T-helper 1 cell treated with Interleukin-12 subunit alpha and Interleukin-12 subunit beta and Interleukin-4 antibody, amounts not matched to agents 30 ng/mL and 1 ng/mL, for 36 hours (primary cell): ENCODE measurements at regions not wholly inside any gene's neighbourhood (a gene's known extent, or its start where the extent isn't known, plus 50 kb on each side); places are given as distances from the start of the nearest gene placed in this dataset.
"Not testable (repeated sequence)": the region's sequence is repeated elsewhere in the genome, so short reads cannot be mapped to it uniquely, and the experiment has no call there.

ENCODE experiments used
- intact Hi-C: fragments of 100-400 bp; cut with micrococcal nuclease; formaldehyde crosslinking; loops from one replicate; pipeline ENCODE4 v1.15.1; 2024

DNA sequence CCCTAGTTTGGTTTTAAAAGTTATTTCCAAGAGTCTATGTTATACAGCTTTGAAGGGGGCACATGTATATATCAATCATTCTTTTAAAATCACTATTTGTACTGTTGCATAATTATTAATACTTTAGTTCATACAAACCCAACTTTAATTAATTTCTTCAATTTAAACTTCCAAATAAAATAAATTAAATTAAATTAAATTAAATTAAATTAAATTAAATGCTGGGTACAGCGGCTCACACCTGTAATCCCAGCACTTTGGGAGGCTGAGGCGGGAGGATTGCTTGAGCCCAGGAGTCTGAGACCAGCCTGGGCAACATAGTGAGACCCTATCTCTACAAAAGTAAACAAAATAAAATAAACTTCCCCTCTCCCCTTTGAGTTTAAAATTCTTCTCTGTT lies 98.9 kb upstream of the MYO10 start:
- intact Hi-C loops: not testable (repeated sequence)

DNA sequence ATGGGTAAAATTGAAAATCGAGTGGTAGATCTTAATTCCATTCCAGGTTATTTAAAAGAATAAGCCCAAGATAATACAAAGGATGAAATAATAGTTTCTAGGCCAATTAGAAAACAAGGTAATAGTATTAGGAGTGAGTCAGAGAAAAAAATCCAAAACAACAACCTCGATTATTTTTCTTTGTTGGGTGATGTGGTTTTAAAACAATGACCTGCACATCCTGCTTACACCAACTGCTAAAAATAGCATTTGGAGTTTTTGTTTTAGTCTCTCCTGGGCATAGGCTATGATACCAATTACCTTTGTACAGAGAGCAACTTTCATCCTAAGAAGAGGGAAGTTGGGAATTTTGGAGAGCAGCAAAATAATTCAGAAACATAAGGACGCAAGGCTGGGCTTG lies 101.7 kb upstream of the MYO10 start:
- intact Hi-C loops: no loop called here

DNA sequence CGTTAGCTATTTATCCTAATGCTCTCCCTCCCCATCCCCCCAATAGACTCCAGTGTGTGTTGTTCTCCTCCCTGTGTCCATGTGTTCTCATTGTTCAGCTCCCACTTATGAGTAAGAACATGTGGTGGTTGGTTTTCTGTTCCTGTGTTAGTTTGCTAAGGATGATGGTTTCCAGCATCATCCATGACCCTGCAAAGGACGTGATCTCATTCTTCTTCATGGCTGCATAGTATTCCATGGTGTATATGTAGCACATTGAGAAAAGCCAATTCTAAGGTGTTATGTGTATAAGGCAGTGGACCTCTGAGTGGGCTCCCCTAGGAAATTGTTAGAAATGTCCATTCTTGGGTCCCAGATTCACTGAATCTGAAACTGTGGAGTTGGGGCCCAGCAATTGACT lies 103.1 kb upstream of the MYO10 start:
- intact Hi-C loops: no loop called here

DNA sequence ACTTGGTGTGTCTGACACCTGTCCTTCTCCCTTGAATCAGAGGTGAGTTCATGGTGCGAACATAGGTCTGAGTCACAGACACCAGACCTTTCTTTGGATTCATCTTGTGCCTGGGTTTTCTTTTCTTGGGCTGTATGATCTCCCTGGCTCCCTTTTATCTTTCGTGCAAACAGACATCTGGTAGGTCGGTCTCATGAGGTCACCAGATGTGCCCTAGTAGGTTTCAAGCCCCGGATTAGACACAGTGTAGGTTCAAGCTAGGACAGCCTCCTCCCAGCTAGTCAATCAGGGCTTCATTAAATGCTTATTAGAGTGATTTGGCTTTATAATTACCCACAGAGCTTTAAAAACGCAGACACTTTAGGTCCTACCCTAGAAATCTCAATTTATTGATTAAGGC lies 106.0 kb upstream of the MYO10 start:
- intact Hi-C loops: no loop called here

DNA sequence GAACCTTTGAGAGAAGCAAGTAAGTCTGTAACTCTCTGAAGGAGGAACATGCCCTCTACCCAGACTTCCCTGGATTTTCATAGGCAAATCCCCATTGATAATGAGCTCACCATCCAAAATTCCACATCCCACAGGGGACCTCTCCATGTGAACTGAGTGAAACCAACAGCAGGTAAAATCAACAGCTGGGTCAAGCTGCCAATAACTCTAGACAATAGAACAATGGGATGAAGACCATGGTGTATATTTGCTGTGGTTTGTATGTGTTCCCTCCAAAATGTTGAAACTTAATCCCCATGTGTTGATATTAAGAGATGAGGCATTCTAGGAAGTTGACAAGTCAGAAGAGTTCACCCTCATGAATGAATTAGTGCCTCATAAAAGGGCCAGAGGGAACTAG lies 110.2 kb upstream of the MYO10 start:
- intact Hi-C loops: no loop called here

DNA sequence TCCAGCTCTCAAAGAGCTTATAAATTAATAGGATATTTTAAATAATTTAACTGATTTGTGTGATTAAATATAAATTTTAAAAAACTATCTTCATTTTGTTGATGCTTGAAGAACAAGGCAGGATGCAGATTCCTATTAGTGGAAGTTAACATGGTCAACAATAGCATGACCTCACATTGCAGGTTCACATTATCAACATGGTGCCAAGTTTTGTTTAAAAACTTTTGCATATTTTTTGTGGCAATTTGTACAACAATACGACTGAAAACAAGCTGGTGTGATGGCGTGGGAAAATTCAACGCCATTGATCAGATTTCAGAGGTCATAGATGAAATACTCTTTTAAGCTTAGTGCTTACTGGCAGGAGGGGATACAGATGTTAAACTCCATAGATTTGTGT lies 114.1 kb upstream of the MYO10 start:
- intact Hi-C loops: no loop called here

DNA sequence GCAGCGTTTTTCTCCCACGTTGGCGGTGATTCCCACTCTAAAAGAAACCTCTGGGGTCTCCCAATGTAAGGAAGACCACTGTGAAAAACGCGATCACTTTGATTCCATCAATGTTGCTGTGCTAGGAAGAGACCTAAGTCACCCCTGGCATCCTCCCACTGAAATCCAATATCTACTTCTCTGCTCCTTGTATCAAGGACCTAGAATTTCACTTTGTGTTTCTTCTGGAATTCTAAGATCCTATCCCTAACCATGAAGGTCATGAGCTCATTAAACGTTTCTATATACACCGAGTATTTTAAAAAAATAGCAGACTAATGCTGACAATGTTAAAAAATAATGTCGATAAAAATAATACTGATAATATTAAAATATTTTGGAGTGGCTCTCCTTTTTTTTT lies 118.8 kb upstream of the MYO10 start:
- intact Hi-C loops: no loop called here

DNA sequence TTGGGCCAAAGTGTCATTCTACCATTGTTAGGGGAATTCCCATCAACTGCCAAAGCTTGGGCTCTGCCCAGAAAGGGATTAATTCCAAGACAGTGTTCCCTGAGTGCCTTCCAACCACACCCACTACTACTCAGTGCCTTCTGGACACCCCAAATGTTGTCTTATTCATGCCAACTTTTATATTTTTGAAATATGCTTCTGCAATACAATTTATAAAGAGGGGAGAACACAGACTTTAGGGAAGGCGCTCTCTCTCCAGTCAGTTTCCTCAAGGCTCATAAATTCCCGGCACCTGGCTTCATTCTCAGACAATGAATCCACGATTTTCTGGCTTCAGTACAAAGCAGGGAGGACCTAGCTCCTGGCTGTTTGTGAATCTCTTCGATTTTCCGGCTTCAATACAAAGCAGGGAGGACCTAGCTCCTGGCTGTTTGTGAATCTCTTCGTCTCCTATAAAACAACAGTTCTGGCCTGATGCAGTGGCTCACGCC lies 120.1 kb upstream of the MYO10 start:
- intact Hi-C loops: no loop called here

DNA sequence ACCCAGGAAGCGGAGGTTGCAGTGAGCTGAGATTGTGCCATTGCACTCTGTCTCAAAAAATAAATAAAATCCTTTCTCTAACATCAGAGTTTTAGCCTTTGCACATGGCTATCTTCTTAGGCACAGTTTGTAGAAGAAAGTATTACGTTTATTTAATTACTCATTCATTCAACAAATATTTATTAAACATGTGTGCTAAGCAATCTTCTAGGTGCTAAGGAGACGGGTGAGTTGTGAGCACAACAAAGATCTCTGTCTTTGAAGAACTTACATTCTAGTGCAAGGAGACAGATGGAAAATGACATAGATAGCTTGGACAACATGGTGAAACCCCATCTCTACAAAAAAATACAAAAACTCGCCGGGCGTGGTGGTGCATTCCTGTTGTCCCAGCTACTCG lies 122.3 kb upstream of the MYO10 start:
- intact Hi-C loops: no loop called here

DNA sequence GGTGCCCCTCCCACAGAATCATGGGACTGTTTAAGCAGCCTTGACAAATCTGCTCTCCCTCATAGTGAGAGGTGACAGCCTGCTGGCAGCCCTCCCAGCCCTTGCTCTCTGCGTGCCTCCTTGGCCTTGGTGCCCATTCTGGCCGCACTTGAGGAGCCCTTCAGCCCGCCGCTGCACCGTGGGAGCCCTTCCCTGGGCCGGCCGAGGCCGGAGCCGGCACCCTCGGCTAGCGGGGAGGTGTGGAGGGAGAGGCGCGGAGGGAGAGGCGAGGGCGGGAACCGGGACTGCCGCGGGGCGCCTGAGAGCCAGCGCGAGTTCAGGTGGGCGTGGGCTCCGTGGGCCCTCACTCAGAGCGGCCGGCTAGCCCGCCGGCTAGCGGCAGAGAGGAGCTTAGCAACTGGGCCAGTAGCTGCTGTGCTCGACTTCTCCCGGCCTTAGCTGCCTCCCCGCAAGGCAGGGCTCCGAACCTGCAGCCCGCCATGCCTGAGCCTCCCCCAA lies 125.9 kb upstream of the MYO10 start:
- intact Hi-C loops: no loop called here

DNA sequence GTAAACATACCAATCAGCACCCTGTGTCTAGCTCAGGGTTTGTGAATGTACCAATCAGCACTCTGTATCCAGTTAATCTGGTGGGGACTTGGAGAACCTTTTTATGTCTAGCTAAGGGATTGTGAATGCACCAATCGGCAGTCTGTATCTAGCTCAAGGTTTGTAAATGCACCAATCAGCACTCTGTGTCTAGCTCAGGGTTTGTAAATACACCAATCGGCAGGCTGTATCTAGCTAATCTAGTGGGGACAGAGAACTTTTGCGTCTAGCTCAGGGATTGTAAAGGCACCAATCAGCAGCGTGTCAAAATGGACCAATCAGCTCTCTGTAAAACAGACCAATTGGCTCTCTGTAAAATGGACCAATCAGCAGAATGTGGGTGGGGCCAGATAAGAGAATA lies 126.7 kb upstream of the MYO10 start:
- intact Hi-C loops: not testable (repeated sequence)

DNA sequence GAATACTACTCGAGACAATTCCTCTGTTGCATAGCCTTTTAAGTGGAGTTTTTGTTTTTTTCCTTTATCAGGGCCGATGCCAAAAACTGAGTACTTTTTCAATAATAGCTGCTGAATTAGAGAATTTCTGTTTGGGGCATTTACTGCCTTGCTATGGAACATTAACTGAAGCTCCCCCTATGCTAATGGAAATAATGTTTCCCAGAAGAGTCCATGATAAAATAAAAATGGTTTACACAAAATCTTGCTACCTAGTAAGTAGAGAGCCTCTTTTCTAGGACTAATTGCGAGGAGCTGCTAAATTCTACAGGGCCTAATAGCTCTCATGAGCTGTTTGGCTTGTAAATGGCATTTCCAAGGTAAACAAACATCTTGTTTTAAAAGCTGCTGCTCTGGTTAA lies 128.2 kb upstream of the MYO10 start:
- intact Hi-C loops: no loop called here

DNA sequence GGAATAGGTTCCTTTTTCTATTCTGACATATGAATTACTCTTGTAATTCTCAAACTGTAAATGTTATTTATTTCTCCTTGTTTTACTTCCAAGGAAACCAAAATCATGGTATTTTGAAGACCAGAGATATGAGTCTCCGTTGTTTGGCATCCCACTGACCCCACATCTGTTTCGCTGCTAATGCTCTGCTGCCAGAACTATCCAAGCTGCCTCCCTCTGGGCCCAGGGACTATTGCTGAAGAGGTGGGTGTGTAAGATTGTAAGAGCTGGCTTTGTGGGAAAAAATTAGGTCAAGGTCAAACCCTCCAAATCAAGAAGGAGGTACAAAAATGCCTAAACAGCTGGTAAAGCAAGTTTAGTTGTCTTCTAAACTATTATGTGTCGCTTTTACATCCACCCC lies 129.4 kb upstream of the MYO10 start:
- intact Hi-C loops: no loop called here

DNA sequence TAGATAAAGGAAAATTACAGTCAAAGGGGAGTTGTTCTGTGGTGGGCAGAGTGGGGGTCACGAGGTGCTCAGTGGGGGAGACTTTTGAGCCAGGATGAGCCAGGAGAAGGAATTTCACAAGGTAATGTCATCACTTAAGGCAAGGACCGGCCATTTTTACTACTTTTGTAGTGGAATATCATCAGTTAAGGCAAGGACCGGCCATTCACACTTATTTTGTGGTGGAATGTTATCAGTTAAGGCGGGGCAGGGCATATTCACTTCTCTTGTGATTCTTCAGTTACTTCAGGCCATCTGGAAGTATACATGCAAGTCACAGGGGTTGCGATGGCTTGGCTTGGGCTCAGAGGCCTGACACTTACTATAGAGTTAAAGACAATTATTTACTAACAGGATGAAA lies 129.9 kb upstream of the MYO10 start:
- intact Hi-C loops: not testable (repeated sequence)

DNA sequence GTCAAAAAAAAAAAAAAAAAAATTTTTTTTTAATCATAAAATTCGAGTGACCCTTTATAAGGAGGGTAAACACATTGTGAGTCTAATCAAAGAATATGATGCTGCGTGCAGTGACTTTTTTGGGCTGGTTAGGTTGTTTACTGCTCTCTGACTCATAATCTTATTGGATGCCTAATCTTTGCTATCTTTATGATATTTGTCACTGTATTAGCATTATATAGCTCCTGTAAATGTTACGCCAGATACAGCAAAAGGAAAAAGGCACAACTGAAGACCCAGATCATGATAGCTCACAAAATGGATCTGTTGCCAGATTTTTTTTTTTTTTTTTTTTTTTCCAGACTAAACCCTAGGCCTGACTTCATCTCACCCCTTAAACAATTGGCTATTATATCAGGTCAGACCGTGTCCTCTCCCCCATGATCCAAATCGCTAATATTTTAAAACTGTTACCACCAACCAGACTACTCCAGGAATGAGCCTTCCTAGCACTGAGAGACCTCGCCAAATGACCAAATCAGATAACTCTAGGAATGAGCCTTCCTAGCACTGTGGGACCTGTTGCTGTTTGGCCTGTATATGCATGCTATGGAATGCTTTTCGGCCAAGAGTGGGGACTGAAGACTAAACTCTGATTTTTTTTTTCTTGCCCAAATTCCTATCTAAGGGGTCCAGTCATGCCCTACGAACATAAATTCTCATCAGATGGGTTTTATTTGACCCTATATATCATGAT lies 131.7 kb upstream of the MYO10 start:
- intact Hi-C loops: no loop called here

DNA sequence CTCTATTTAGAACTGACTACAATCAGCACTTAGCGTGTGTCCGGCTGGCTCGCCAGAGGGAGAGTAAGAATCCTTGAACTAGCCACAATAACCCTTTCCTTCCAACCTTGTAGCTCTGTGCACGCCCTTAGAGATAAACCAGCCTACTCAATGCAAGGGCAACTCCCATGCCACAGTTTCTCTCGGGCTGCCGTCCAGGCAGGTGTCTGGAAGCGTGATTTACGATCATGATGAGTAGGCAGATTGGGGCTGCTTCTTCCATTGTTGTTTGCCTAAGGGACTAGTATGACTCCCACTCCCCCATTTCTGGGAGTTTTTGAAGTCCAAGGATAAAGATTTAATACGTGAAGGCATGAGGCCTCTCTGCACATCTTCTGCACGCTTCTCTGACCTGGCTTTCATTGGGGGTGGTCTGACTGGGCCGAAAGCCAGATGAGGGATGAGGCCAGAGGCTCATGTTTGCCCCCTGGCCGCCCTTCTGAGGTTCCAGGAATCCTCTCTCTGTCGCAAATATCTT lies 134.0 kb upstream of the MYO10 start:
- intact Hi-C loops: no loop called here

DNA sequence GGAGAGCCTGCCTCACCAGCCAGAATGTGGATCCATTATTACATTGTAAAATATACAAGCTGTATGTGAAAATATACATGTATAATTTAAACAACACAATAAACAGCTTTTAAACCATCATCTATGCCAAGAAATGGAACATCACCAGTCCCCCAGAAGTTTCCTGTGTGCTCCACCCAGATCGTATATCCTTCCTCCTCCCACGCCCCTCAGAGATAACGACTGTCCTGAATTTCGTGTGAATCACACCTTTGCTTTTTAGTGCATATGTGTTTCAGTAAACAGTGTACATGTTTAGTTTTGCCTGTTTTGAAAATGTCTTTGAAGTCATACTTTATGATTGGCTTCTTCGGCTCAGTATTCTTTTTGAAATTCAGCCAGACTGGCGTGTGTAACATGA lies 134.6 kb upstream of the MYO10 start:
- intact Hi-C loops: no loop called here

DNA sequence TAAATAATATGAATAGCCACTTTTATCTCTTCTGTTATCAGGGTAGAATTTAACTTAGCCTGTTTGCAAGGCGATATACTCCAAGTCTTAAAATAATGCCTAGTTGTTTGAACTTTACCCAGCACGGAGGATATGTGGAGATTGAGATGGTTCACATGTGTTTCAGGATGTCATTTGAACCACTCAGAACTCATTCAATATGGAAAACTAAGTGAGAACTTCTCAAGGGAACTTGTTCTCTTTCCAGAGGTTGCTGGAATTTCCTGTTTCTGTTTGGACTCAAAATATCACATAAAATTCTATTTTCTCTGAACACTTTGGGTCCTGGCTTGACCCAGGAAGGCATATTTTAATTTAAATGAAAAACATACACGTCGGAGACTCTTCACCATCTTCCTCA lies 139.1 kb upstream of the MYO10 start:
- intact Hi-C loops: no loop called here

DNA sequence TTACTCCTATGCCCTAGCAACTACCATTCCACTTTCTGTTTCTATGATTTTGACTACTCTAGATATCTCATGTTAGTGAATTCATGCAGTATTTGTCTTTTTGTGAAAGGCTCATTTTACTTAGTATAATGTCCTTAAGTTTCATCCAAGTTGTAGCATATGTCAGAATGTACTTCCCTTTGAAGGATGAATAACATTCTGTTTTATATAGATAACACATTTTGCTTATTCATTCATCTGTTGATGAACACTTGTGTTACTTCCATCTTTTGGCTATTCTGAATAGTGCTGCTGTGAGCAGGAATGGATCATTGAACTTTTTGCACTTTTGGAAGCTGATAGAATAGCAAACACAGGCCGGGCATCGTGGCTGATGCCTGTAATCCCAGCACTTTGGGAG lies 140.2 kb upstream of the MYO10 start:
- intact Hi-C loops: no loop called here

DNA sequence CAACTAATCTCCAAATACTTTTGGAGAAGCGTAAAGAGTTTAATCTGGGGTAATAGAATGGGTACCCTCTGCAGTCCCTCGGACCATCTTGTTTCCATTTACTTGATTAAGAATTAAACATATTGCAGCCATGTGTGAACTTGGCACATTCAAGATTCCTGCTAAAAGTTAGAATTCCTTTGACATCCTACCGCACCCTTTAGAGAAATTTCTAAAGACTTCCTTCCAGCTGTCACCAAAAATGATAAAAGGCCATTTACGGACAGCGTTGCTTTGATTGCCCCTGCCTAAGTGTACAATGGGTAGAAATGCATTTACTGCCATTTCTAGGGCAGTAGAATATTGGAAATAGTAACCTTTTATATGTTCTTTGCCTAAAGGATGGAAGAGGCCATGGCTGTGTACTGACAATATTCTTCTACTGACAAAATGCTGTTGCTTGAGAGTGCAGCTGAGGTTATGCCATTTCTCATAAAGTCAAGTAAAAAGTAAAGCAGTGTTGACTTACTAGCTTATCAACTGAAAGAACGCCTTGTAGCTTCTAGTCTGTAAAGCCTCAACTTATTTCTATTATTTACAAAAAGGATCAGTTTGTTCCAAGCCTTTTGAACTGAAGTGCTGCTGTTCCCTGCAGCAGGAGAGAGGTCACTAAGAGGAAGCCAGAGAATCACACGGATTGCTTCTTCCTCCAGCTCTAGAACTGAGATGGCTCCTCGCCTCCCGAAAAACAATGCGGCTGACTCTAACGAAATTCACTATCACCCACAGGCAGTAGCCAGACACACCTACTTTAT lies 139.8 kb upstream of the BASP1 start:
- intact Hi-C loops: no loop called here

DNA sequence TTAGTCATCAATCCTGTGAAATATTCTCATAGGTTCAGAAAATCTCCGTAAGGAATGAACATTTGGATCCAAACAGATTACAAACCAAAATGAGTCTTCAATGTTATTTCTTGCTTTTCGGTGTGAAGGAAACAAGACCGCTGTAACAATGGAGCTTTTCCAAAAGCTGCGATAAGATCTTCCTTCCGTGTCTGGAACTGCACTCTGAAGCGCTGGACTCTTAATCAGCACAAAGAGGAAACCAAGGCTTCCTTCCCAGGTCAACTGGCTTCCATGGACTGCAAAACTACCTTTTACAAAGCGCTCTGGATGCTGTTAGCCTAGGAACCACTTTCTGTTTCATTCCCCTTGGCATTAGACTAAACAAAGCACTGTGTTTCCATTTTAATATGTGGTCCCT lies 137.9 kb upstream of the BASP1 start:
- intact Hi-C loops: no loop called here

DNA sequence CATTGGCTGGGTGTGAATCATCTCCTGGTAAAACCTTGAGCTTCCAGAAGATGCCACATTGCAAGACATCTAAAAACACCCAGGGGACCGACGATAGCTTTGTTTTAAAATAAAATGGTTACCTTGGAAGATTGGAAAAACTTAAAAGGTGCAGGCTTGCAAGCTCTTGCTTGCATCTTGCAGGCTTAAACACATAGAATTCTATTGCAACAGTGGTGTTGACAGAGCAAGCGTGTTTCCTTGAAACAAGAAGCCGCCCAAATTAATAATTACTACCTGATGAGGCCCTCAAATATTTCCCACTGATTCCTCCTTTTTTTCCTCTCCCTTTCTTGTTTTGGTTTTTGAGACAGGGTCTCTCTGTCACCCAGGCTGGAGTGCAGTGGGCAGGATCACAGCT lies 137.1 kb upstream of the BASP1 start:
- intact Hi-C loops: no loop called here

DNA sequence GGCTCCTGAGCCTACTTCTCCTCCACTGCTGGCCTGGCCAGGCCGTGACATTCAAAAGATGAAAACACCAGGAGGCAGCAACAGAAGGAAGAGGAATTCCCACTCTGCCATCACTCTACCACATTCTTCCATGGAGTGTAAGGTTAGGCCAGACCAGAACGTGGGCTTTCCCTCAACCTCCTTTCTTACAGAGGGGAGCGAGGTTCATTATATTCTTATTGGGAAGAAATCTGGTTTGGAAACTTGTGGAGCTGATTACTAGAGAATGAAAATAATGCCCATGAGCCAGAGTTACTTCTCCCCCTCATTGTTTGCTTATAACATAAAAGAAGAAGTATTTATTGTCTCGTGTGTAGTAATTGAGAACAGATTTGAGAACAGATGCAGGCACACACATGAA lies 136.3 kb upstream of the BASP1 start:
- intact Hi-C loops: no loop called here
